GM12865 (cell line): ENCODE measurements at regions not wholly inside any gene's neighbourhood (a gene's known extent, or its start where the extent isn't known, plus 50 kb on each side); places are given as distances from the start of the nearest gene placed in this dataset.

Source experiments
- DNase-seq: peaks from one replicate; pipeline ENCODE4 v3.0.0; 2010; ENCODE audit warnings: low read depth
- H3K4me3 ChIP-seq: 2 replicates; pipeline ENCODE4 v1.5.1; 2011; ENCODE audit warnings: mild to moderate bottlenecking, low read depth, low read length, control low read depth
- CTCF ChIP-seq: IDR thresholded peaks from 2 replicates; pipeline ENCODE4 v1.5.1; 2011; ENCODE audit warnings: low read length, control low read depth, low read depth, inconsistent platforms; ENCODE audit not compliant: insufficient read depth; ENCODE audit errors: missing control alignments

DNA sequence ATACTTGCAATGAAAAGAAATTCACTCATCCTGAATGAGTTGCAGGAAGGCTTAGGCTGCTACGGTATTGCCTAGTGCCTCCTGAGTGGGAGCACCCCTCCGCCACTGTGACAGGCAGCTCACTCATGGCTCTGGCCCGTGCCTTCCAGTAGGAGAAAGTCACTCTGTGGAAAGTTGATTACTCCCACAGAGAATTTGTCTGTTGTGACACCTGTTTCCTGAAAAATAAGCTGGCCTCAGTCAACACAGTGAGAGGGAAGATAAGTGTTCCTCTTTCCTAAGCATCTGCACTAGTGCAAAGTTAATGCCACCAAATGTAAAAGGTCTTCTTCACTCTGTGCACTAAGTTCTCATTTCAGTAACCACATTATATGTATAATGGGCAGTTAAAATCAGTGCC, 158.8 kb upstream of the INHBA start:
- no peak for TF ChIP-seq CTCF
- no peak for DNase-seq
- H3K4me3 ChIP-seq, result no peak overlapping the region

DNA sequence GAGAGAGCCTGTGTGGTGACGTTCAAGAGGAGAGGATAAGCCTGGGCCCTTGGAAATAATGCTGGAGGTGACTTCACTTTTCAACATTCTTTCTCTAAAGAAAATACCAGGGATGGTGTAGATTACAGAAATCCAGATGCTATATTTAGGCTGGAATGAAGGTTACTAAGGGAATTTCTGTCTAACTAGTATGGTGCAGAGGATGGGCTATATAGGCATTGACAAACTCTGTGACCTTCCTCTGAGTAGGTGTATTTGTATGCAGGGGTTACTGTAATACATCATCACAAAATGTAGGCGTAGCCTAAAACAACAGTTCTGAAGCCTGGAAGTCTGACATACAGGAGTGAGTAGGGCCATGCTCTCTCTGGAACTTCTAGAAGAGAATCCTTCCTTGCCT, 155.3 kb upstream of the INHBA start:
- H3K4me3 ChIP-seq, result no peak overlapping the region
- TF ChIP-seq CTCF, result no peak
- DNase-seq, result no peak

DNA sequence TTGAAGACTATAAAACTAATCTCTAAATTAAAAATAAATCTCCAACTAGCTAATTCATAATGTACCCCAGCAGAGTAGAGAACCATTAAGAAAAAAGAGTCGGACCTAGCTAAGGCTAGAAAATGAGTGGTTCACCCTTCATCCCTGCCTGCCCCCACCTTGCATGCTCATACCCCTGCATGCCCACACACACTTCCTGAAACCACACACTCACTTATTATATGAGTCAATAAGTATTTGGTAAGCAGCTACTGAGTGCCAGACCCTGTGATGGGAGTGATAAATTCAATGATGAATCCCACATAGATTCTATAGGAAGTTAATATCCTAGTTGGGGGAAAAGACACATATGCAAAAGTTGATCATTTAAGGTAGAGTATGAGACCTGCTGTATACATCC, 152.9 kb upstream of the INHBA start:
- no peak overlapping the region for H3K4me3 ChIP-seq
- no peak for TF ChIP-seq CTCF
- no peak for DNase-seq

GRCh38 chr7:41847606-41848005, 144.7 kb upstream of the INHBA start:
- TF ChIP-seq CTCF, result no peak
- no peak overlapping the region for H3K4me3 ChIP-seq
- DNase-seq, result no peak

GRCh38 chr7:41847151-41847550, 144.3 kb upstream of the INHBA start:
- TF ChIP-seq CTCF, result no peak
- no peak overlapping the region for H3K4me3 ChIP-seq
- DNase-seq, result no peak

- DNase-seq, result no peak
- TF ChIP-seq CTCF, result no peak
- H3K4me3 ChIP-seq, result no peak overlapping the region
Measured at GRCh38 chr7:41842956-41843355, 140.1 kb upstream of the INHBA start.

DNA sequence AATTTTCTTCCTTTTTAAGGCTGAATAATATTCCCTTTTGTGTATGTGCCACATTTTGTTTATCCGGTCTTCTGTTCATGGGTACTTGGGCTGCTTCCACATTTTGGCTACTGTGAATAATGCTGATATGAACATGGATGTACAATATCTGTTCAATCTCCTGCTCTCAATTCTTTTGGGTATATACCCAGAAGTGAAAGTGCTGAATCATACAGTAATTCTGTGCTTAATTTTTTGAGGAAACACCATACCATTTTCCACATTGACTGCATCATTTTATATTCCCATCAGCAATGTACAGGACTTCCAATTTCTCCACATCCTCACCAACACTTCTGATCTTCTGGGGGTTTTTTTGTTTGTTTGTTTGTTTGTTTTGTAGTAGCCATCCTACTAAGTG, 135.0 kb upstream of the INHBA start:
- DNase-seq, result no peak
- no peak for TF ChIP-seq CTCF

More for the DNA sequence above, 135.0 kb upstream of the INHBA start:
- no peak overlapping the region for H3K4me3 ChIP-seq
